ENCODE measurements at regions not wholly inside any gene's neighbourhood (a gene's known extent, or its start where the extent isn't known, plus 50 kb on each side); places are given as distances from the start of the nearest gene placed in this dataset.

GRCh38 chr17:69605571-69605970 is 191.1 kb downstream of the MAP2K6 start:
- no peak for DNase-seq

DNA sequence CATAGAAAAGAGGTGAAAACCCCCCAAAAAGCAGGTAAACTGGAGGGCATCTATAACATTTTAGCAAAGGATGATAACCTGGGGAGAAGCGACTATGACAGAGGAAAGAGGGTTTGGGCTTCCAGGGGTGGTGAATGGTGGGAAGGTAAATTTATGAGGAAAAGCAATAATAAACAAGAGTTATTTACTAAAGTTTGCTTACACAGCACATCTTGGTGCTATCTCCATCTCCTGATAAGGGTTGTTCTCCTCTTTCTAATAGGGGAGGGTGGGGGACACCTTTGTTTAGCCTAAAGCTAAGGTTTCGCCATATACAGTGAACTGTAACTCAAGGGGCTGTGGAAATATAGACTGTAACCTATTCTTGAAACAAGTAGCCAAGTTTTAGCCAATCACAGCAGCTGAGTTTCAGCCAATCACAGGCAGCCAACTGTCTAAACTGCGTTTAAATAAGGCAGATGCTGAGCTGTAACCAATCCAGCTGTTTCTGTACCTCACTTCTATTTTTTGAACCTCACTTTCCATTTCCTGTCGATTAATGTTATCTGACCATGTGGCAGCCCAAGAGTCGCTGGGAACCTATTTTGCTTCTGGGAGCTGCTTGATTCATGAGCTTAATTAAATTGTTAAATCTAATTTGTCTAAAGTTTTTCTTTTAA is 191.8 kb downstream of the MAP2K6 start:
- no peak for DNase-seq

DNA sequence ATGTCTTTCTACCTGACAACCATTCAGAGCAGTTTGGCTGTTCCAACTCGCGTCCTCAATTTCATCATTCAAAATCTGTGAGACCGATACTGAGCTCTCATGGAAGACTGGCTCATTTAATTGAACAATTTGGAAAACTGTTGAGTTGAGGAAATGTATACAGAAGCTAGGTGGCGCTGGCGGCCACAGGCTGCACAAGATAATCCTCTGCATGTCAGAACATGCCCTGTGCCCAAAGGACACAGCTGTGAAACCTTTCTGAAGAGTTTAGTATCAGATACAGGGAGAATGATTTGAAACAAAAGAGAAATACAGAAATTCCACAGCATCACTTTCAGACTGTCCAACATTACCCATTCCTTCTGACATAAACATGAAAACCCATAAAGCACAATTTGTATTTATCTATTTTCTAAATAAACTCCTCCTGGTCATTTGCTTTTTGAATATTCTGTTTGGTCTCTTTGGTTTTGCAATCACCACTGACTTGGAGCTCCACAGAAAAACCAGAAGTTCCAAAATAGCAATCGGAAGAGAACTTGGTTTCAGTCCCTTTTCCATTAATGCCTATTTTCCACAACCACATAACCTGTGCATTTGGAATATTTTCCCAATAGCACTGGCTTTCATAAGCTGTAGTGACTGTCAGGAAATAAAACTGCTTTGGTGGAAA is 192.8 kb downstream of the MAP2K6 start:
- peak; percentile 62 for DNase-seq

DNA sequence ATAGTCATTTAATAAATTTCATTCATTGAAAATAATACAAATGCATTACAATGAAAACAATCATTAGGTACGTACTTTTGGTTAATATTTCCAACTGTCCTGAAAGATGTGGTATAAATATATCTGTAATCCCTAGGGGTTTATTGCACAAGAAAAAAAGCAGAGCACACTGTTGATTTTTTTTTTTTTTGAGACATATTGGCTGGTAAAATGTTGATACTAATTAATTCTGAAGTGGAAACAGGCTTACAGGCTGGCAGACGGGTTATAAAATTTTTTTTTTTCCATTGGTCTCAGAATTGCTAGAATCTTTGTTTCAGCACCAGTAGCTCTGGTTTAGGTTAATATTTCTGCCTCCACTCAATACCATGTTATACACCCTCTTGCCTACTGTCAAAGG is 193.6 kb downstream of the MAP2K6 start:
- no peak for DNase-seq

- no peak for DNase-seq
Observed at GRCh38 chr17:69608808-69609472, 194.4 kb downstream of the MAP2K6 start.

- DNase-seq: no peak
Observed at GRCh38 chr17:69609473-69610305, 195.2 kb downstream of the MAP2K6 start.

DNA sequence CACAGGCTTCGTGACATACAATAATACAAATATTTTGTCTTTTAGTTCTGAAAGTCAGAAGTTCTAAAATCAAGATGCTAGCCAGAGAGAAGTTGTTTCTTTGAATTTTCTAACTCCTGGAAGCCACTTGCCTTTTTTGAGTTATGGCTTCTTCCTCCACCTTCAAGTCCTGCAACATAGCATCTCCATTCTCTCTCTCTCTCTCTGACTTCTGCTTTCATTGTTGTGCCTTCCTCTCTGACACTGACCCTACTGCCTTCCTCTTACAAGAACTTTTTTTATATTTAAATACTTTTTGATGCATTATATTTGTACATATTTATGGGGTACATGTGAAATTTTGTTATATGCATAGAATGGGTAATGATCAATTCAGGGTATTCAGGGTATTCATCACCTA is 205.9 kb downstream of the MAP2K6 start:
- no peak for DNase-seq

DNA sequence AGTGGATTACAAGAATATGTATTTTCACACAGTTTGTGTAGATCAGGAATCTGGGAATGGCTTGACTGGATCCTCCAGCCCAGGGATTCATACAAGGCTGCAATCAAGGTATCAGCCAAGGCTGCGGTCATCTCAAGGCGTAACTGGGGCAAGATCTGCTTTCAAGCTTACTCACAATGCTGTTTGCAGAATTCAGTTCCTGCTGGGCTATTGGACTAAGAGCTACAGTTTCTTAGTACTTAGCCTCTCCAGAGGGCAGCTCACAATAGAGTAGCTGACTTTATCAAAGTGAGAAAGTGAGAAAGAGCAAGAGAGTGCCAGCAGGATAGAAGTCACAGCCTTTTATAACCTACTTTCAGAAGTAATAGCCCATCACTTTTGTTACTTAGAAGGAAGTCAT is 211.0 kb downstream of the MAP2K6 start:
- DNase-seq: no peak

GRCh38 chr17:69630056-69630635 is 215.6 kb downstream of the MAP2K6 start:
- no peak for DNase-seq

DNA sequence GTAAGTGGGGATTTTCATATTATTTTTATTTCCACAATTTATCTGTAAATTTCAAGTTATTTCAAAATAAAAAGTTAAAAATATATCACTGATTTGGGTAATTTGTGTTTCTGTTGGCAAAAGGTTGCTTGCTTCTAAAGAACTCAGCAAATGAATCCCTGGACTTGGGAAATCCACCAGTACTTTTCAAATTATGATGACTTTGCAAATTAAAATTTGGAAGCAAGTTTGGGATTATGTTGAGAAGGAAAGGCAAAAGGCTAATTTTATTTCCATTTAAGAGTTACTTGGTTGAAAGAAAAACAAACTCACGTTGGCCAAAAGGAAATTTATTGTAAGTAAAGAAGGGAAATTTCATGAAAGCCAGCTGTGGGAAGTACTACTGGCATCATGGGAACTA is 220.3 kb downstream of the MAP2K6 start:
- no peak for DNase-seq

DNA sequence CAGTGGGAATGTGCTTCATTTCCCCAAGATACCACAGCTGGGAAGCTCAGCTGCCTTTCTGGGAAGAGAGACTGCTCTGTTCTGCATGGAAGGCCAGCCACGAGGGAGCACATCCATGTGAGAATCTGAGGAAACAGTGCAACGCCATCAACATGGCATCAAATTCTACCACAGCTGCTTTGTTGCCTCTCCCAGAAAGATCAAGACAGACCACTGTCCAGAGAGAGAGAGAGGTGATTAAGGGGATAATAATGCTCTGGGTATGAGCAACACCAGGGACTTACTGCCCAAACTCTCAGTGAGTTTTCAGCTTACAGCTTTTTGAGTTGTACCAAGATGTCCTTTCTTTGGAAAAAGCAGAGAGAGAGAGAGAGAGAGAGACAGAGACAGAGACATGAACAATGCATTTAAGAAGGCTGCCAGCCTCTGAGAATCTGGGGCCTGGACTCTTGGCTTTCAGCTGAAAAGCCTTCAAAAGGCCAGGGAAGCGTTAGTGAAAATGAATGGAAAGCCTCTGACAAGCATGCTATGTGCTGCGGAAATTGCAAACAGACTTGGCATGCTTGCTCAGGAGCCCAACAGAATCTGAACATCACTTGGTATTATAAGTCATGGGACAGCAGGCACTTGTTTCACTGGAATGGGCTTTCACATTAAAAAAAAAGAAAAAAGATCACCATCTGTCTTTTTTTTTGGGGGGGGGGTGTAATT is 223.1 kb downstream of the MAP2K6 start:
- no peak for DNase-seq

GRCh38 chr17:69639096-69639495 is 224.6 kb downstream of the MAP2K6 start:
- no peak for DNase-seq

GRCh38 chr17:69640073-69640472 is 225.6 kb downstream of the MAP2K6 start:
- no peak for DNase-seq

DNA sequence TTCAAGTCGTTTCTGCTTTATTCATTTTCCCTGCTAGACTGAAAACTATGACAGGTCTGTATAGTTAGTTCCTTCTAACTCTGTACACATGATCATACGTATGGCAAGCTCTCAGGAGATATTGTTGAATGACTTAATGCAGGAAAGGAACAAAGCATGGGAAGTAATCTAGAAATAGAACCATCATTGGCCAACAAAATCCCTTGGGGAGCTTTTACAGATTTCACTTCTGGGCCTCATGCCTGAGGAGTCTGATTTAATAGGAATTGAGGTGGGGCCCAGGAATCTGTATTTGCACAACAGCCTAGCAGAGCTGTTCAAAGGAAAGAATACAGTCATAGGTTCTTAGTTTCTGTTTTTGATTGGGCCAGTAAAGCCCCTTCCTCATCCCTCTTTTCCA is 229.2 kb downstream of the MAP2K6 start:
- DNase-seq: no peak

- no peak for DNase-seq
Observed at GRCh38 chr17:69646729-69647128, 232.2 kb downstream of the MAP2K6 start.

GRCh38 chr17:69650881-69651280 is 236.4 kb downstream of the MAP2K6 start:
- DNase-seq: no peak

- no peak for DNase-seq
Observed at GRCh38 chr17:69651921-69652320, 237.4 kb downstream of the MAP2K6 start.

- no peak for DNase-seq
Observed at GRCh38 chr17:69654981-69655855, 240.7 kb downstream of the MAP2K6 start.

GRCh38 chr17:69655902-69656301 is 241.4 kb downstream of the MAP2K6 start:
- no peak for DNase-seq

- no peak for DNase-seq
Observed at GRCh38 chr17:69669441-69670178, 255.1 kb downstream of the MAP2K6 start.

All from left kidney (tissue), 1 donor.